A549 (cell line): ENCODE measurements at regions not wholly inside any gene's neighbourhood (a gene's known extent, or its start where the extent isn't known, plus 50 kb on each side); places are given as distances from the start of the nearest gene placed in this dataset.

Source experiments
- ATAC-seq, 2 experiments: fragments of 200-7000 bp in 1 of 2; fragments of >200 bp in 1 of 2; cut with Nextera tagmentation in 1 of 2; cut with Tn5 transposase in 1 of 2; 3 replicates each; pipeline versions ENCODE4 v1.8.0 to v1.9.1; 2018 to 2020; ENCODE audit warnings: mild to moderate bottlenecking in 1 of 2, moderate library complexity in 1 of 2
- CTCF ChIA-PET: fragments of 300-600 bp; sonication (Branson Sonifier 250); formaldehyde crosslinking; extraction: SDS; loops from one replicate; lab custom pipeline; 2021; ENCODE audit warnings: antibody characterized with exemption, inconsistent platforms; lab: Yijun Ruan, JAX
- POLR2A ChIA-PET: fragments of 350-600 bp; formaldehyde crosslinking; extraction: SDS; loops from one replicate; lab custom pipeline; 2021; ENCODE audit warnings: antibody characterized with exemption, inconsistent platforms; lab: Yijun Ruan, JAX
- DNase-seq, 2 experiments: peaks; one replicate each; pipeline versions ENCODE4 v3.0.0 to v3.0.0-alpha.2; 2011 to 2016; ENCODE audit warnings: low read depth in 1 of 2, low spot score in 1 of 2
- FAIRE-seq: peaks from 2 replicates; lab custom pipeline; 2011; peaks lifted over from hg19 to GRCh38; lab: Jason Lieb, UNC
- H3K27ac ChIP-seq, 2 experiments: fragments of >200 bp; sonication (Bioruptor Twin); formaldehyde crosslinking; 3 replicates each; pipeline ENCODE4 v1.5.1; 2016 to 2017
- H3K4me1 ChIP-seq: fragments of >200 bp; sonication (Bioruptor Twin); formaldehyde crosslinking; 3 replicates; pipeline ENCODE4 v1.6.1; 2016
- H3K4me2 ChIP-seq: fragments of >200 bp; sonication (Bioruptor Twin); formaldehyde crosslinking; 3 replicates; pipeline ENCODE4 v1.6.1; 2016
- H3K4me3 ChIP-seq: fragments of >200 bp; sonication (Bioruptor Twin); formaldehyde crosslinking; 3 replicates; pipeline ENCODE4 v1.5.1; 2016
- H3K9me3 ChIP-seq: fragments of >200 bp; sonication (Bioruptor Twin); formaldehyde crosslinking; 3 replicates; pipeline ENCODE4 v1.6.1; 2016
- BCL3 ChIP-seq: fragments of >200 bp; sonication (Bioruptor Twin); formaldehyde crosslinking; IDR thresholded peaks from 3 replicates; pipeline ENCODE4 v1.6.1; 2016
- BHLHE40 ChIP-seq: IDR thresholded peaks from 2 replicates; pipeline ENCODE4 v1.6.1; 2012; ENCODE audit warnings: low read depth, low read length, inconsistent platforms
- CBX2 ChIP-seq: fragments of 200-600 bp; sonication (generic); IDR thresholded peaks from 2 replicates; pipeline ENCODE4 v1.6.1; 2016; ENCODE audit warnings: low read depth, mild to moderate bottlenecking, borderline replicate concordance
- CBX8 ChIP-seq: fragments of 200-600 bp; sonication (generic); IDR thresholded peaks from 2 replicates; pipeline ENCODE4 v1.6.1; 2016
- CTCF ChIP-seq: fragments of >200 bp; sonication (Bioruptor Twin); formaldehyde crosslinking; IDR thresholded peaks from 3 replicates; pipeline ENCODE4 v1.5.1; 2016
- EHMT2 ChIP-seq: fragments of 200-600 bp; sonication (generic); IDR thresholded peaks from 2 replicates; pipeline ENCODE4 v1.6.1; 2016; ENCODE audit warnings: antibody characterized with exemption, low read depth, mild to moderate bottlenecking, moderate library complexity
- EP300 ChIP-seq, 2 experiments: fragments of >200 bp; sonication (Bioruptor Twin); formaldehyde crosslinking; IDR thresholded peaks; 2 replicates in 1 of 2; 3 replicates in 1 of 2; pipeline ENCODE4 v1.6.1; 2016 to 2017
- ESRRA ChIP-seq: fragments of 150-350 bp; IDR thresholded peaks from 2 replicates; pipeline ENCODE4 v1.6.1; 2014; ENCODE audit warnings: mild to moderate bottlenecking, low read length, borderline replicate concordance
- HDAC2 ChIP-seq: fragments of 200-600 bp; sonication (generic); IDR thresholded peaks from 2 replicates; pipeline ENCODE4 v1.6.1; 2016
- HEYL ChIP-seq: fragments of 250-450 bp; sonication (Bioruptor Pico); IDR thresholded peaks from 2 replicates; pipeline ENCODE4 v1.8.0; 2021; ENCODE audit warnings: mild to moderate bottlenecking, moderate library complexity
- HMGXB4 ChIP-seq: fragments of 250-450 bp; sonication (Bioruptor Pico); IDR thresholded peaks from 2 replicates; pipeline ENCODE4 v1.5.0; 2021; ENCODE audit warnings: mild to moderate bottlenecking, moderate library complexity, borderline replicate concordance
- HOXB13 ChIP-seq: fragments of 250-450 bp; sonication (Bioruptor Pico); IDR thresholded peaks from 2 replicates; pipeline ENCODE4 v1.5.0; 2020; ENCODE audit warnings: low read depth, mild to moderate bottlenecking, moderate library complexity
- HOXB5 ChIP-seq: fragments of 250-450 bp; sonication (Bioruptor Pico); IDR thresholded peaks from 2 replicates; pipeline ENCODE4 v1.5.0; 2020; ENCODE audit warnings: mild to moderate bottlenecking, moderate library complexity
- JUNB ChIP-seq: fragments of >200 bp; sonication (Bioruptor Twin); formaldehyde crosslinking; IDR thresholded peaks from 2 replicates; pipeline ENCODE4 v1.6.1; 2016
- MAZ ChIP-seq: fragments of 150-350 bp; IDR thresholded peaks from 2 replicates; pipeline ENCODE4 v1.6.1; 2014; ENCODE audit warnings: antibody characterized with exemption, low read depth, low read length, borderline replicate concordance
- MYC ChIP-seq: IDR thresholded peaks from 2 replicates; pipeline ENCODE4 v1.6.1; 2012; ENCODE audit warnings: mild to moderate bottlenecking, inconsistent platforms, low read length, improper control_type of control experiment, borderline replicate concordance
- NPAS2 ChIP-seq: fragments of 250-450 bp; sonication (Bioruptor Pico); IDR thresholded peaks from 2 replicates; pipeline ENCODE4 v1.8.0; 2022; ENCODE audit warnings: mild to moderate bottlenecking, moderate library complexity, borderline replicate concordance
- NR3C1 ChIP-seq: fragments of >200 bp; sonication (Bioruptor Twin); formaldehyde crosslinking; IDR thresholded peaks from 3 replicates; pipeline ENCODE4 v1.6.1; 2017
- PHF8 ChIP-seq: fragments of 200-600 bp; sonication (generic); IDR thresholded peaks from 2 replicates; pipeline ENCODE4 v1.6.1; 2016; ENCODE audit warnings: low read depth, mild to moderate bottlenecking, antibody characterized with exemption, moderate library complexity, borderline replicate concordance
- POLR2A ChIP-seq: IDR thresholded peaks from 2 replicates; pipeline ENCODE4 v1.6.1; 2012; ENCODE audit warnings: mild to moderate bottlenecking, low read length
- RAD21 ChIP-seq, 2 experiments: fragments of >200 bp in 1 of 2; sonication (Bioruptor Twin) in 1 of 2; formaldehyde crosslinking in 1 of 2; IDR thresholded peaks in 1 of 2; conservative IDR thresholded peaks in 1 of 2; 2 replicates in 1 of 2; 3 replicates in 1 of 2; pipeline ENCODE4 v1.6.1; 2012 to 2018; ENCODE audit warnings: inconsistent platforms in 1 of 2
- RARB ChIP-seq: fragments of 250-450 bp; sonication (Bioruptor Pico); IDR thresholded peaks from 2 replicates; pipeline ENCODE4 v1.8.0; 2021; ENCODE audit warnings: mild to moderate bottlenecking, moderate library complexity
- RFX5 ChIP-seq: fragments of 450-650 bp; IDR thresholded peaks from 2 replicates; pipeline ENCODE4 v1.7.1; 2014; ENCODE audit warnings: antibody characterized with exemption, mild to moderate bottlenecking, moderate library complexity
- RNF2 ChIP-seq: fragments of 200-600 bp; sonication (generic); IDR thresholded peaks from 2 replicates; pipeline ENCODE4 v1.6.1; 2016; ENCODE audit warnings: low read depth, mild to moderate bottlenecking, antibody characterized with exemption, moderate library complexity, borderline replicate concordance
- SMC3 ChIP-seq: fragments of >200 bp; sonication (Bioruptor Twin); formaldehyde crosslinking; IDR thresholded peaks from 3 replicates; pipeline ENCODE4 v1.6.1; 2018; ENCODE audit warnings: inconsistent platforms
- TFCP2L1 ChIP-seq: fragments of 250-450 bp; sonication (Bioruptor Pico); IDR thresholded peaks from 2 replicates; pipeline ENCODE4 v1.5.0; 2021; ENCODE audit warnings: mild to moderate bottlenecking
- ZC3H11A ChIP-seq: fragments of 450-650 bp; IDR thresholded peaks from 2 replicates; pipeline ENCODE4 v1.6.1; 2014; ENCODE audit warnings: antibody characterized with exemption, mild to moderate bottlenecking
- WGBS: methylation state at CpG from one replicate; pipeline ENCODE4 v1.1.6; 2017; ENCODE audit errors: missing lambda C conversion rate; 5-methylcytosine and 5-hydroxymethylcytosine counted together

GRCh38 chr18:43581936-43582519 is 304.7 kb upstream of the SYT4 start:
- H3K4me2 ChIP-seq: no peak overlapping the region
- CTCF ChIA-PET: interaction anchor here (2.3 kb wide), 1 partner anchor 11 kb away, joined by 9 read pairs; no protein-coding TSS in a partner anchor
- H3K9me3 ChIP-seq: no peaks in the 10 kb centered on the region
- TF ChIP-seq BHLHE40 (no peak), POLR2A (no peak), MYC (no peak), HDAC2 (no peak), HOXB13 (CRISPR knock-in tag) (no peak), MAZ (no peak), RNF2 (no peak), NPAS2 (CRISPR knock-in tag) (no peak), JUNB (no peak), HOXB5 (CRISPR knock-in tag) (no peak), ESRRA (no peak), HMGXB4 (no peak)
- TF ChIP-seq, all 56 proteins: peak for 0
- 34% methylated on average over 2 of the region's 2 CpGs for WGBS
- Histone ChIP-seq H3K27ac (no peak overlapping the region), H3K4me3 (no peak overlapping the region), H3K4me1 (no peaks in the 10 kb centered on the region)
- no peak for ATAC-seq
- no peak for FAIRE-seq
- POLR2A ChIA-PET: no interaction called here
- no peak for DNase-seq

- Histone ChIP-seq H3K4me1 (no peaks in the 10 kb centered on the region), H3K9me3 (no peaks in the 10 kb centered on the region), H3K4me2 (no peak overlapping the region), H3K4me3 (no peak overlapping the region), H3K27ac (no peak overlapping the region)
- ChIA-PET CTCF (interaction anchor here (0.9 to 7.3 kb wide), 6 partner anchors 10 to 1480 kb away, joined by 3 to 57 read pairs (median 4); no protein-coding TSS in a partner anchor), POLR2A (no interaction called here)
- peak; percentile 34; the same call in 2 of the 3 replicates for TF ChIP-seq CTCF
- TF ChIP-seq RAD21 (conservative IDR thresholded peaks at IDR 0.05 in 1 of 2, IDR thresholded peaks at IDR 0.05 in 1 of 2): peak; percentile 18 to 35; a peak in 3 of 5 replicates
- TF ChIP-seq RARB (CRISPR knock-in tag): no peak
- TF ChIP-seq SMC3: peak; percentile 45
- WGBS: 0% methylated on average over 1 of the region's 1 CpG
- peak in 1 of 2 experiments; percentile 17 for DNase-seq
- FAIRE-seq: no peak
- peak in 1 of 2 experiments; percentile 66; a peak in 2 of 6 replicates for ATAC-seq
These were observed 310.4 kb upstream of the SYT4 start for GRCh38 chr18:43587538-43588153.

- no peak overlapping the region for H3K4me2 ChIP-seq
- WGBS: no CpG with 5 or more reads among the region's 3 CpGs
- no peak for FAIRE-seq
- CTCF ChIA-PET: interaction anchor here (0.9 to 7.3 kb wide), 3 partner anchors 17 to 1290 kb away, joined by 3 to 57 read pairs (median 4); no protein-coding TSS in a partner anchor
- no peaks in the 10 kb centered on the region for H3K9me3 ChIP-seq
- POLR2A ChIA-PET: no interaction called here
- ATAC-seq: no peak
- no peak overlapping the region for H3K27ac ChIP-seq
- H3K4me1 ChIP-seq: no peaks in the 10 kb centered on the region
- DNase-seq: no peak
- TF ChIP-seq EP300 (IDR thresholded peaks at IDR 0.05) (no peak), CBX2 (no peak), PHF8 (no peak), SMC3 (no peak), JUNB (no peak), EHMT2 (no peak), NPAS2 (CRISPR knock-in tag) (no peak), CTCF (no peak), BCL3 (no peak), RFX5 (no peak), HEYL (no peak), CBX8 (no peak), TFCP2L1 (CRISPR knock-in tag) (no peak), NR3C1 (no peak), ZC3H11A (no peak), HOXB13 (CRISPR knock-in tag) (no peak)
- no peak overlapping the region for H3K4me3 ChIP-seq
These were observed 311.5 kb upstream of the SYT4 start for GRCh38 chr18:43588838-43589237.
